ENCODE measurements at regions not wholly inside any gene's neighbourhood (a gene's known extent, or its start where the extent isn't known, plus 50 kb on each side); places are given as distances from the start of the nearest gene placed in this dataset.
"Not testable (repeated sequence)": the region's sequence is repeated elsewhere in the genome, so short reads cannot be mapped to it uniquely, and the experiment has no call there.

GRCh38 chr13:106089261-106089980 lies 446.0 kb downstream of the EFNB2 start:
- no peak for DNase-seq

GRCh38 chr13:106088085-106088484 lies 447.4 kb downstream of the EFNB2 start:
- DNase-seq = no peak

DNA sequence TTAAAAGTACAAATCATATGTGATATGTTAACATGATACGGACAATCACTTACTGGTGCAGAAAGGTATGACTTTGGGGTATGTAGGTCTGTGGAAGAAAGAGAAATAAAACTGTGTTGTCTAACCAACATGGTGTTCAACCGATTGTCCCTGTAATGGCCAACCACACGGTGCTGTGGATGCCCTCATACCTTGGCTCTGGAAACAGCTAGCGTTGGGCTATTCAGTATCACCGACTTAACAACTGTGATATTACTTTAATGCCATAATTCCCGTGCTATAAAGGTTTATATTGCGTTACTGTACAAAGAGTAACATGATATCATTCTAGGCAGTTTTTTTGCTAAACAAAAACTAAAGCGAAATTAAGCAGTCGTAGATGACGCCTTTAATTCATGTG lies 448.3 kb downstream of the EFNB2 start:
- DNase-seq = no peak

DNA sequence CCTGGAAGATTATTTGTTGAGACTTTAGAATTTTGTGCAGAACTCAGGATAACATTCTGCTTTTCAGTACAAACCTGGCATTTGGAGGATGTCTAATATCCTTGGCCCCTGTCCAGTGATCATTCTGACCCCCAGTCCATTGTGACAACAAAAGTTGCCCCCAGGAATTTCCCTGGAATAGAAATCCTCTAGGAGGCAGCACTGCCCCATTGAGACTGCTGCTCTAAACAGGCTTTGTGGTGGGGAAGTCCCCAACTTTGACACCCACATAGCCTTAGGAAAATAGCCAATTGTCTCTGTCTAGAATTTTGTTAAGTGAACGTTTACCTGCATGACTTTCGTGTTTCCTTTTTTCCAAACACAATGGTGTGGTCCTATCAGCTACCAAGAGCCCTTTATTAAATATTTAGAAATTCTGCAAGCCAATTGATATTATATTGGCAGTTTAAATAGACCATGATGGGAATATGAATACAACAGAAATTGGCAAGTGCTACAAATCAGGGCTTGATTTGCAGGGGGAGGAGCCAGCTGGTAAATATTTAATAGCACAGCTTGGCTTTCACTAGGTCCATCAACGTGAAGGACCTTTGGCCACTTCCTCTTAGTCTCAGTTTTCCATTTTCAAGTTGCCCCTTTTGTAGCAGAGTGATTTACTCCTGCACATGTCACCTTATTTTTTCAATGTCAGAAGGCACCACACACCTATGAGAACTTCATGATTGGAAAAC lies 451.7 kb downstream of the EFNB2 start:
- no peak for DNase-seq

- not testable (repeated sequence) for DNase-seq
Measured at GRCh38 chr13:106081221-106081620, 454.2 kb downstream of the EFNB2 start.

- no peak for DNase-seq
Measured at GRCh38 chr13:106078191-106078590, 457.3 kb downstream of the EFNB2 start.

DNA sequence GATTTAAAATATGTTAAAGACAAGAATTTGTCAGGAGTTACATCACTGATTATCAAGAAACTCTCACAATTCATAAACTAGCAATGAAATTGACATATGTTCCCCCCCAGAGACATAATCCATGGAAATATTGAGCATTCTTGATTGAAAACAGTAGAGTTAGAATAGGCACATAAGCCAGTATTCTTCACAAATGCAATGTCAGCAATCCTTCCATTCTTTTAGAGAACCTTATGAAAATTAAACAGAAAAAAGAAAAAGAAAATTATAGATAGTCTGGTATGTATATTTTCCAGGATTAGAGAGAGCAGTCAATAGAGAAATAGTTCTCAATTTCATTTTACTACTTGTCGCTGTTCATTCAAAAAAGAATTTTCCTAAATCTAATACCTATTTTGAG lies 458.4 kb downstream of the EFNB2 start:
- no peak for DNase-seq

DNA sequence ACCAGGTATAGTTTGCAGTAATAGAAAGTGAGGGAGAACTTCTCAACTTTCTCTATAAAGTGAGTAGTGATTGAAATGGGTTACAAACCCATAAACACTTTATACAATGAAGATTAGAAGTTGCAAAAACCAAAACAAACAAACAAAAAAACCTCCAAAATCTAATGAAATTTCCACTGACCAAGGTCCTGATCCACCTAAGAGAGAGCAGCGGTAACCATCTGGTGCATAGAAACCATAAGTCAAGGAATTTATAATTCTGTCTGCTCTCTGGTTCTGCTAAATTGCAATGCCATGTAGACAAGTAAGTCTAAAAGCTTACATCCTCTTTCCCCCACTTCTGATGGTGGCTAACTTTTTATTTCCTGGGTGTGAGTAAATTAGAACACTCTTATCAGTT lies 463.4 kb downstream of the EFNB2 start:
- DNase-seq = no peak

DNA sequence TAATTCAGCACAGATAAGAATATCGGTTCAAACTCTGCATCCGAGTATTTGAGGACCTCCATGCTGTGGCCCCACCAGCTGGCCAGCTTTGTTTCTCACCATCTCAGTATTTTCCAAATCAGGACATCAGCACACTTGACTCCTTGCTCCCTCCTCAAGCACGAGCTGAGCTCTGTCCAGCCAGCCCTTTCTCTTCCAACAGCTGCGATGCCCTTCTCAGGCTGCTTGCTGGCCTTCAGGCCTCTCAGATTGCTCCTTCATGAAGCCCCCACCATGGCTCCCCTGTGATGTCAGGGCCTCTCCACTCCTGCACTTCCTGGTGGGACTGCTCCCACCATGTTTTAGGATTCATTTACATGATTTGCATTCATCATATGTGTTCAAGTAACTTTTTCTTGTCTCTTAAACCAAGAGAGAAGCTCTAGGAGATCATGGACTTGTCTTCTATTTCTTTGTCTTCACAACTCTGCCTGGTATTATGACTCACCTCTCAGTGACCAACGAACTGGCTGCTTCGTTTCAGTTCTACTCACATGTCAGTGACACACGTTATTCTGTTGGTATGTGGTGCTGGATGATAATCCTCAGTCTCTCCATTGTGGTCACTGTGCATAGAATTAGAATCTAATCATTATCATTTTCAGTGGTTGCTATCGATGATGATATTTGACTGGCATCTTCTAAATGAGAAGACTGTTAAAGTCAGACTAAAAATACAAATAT lies 471.7 kb downstream of the EFNB2 start:
- DNase-seq = no peak

DNA sequence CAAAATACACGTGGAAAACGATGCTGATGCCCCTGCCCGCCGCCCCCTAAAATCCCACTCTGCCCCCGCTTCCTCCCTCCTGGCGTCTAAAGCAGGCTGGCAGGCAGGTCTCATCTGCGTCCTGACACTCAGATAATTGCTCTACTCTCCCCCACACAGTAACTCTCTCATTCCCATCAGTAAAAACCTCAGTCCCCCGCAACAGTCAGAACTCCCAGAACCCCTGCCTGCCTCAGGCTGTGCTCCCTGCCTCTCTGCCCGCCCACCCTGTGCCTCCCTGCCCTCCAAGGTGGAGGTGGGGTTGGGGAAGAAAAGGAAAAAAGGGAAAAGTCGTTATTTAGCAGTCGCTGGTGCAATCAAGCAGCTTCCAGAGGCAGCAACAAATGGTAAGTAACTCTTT lies 473.7 kb downstream of the EFNB2 start:
- no peak for DNase-seq

- no peak for DNase-seq
Measured at GRCh38 chr13:106056851-106057250, 478.6 kb downstream of the EFNB2 start.

- no peak for DNase-seq
Measured at GRCh38 chr13:106052200-106052767, 483.2 kb downstream of the EFNB2 start.

GRCh38 chr13:106049171-106049570 lies 486.3 kb downstream of the EFNB2 start:
- no peak for DNase-seq

DNA sequence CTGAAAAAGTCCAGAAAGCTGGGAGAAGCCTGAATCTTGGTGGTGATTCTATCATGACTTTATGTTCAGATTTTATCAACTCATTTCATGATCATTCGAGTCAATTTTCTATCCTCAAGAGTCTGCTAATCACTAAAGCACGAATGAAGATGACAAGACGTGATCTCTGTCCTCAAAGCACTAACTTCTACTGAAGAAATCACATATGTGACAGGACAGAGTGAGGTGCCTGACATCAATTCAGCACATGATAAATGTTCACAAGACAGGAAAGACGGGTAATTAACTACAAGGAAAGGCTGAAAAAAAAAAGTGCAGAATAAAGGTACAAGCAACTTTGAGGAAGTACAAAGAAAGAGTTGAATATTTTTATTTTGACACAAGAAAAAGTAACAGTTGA lies 487.1 kb downstream of the EFNB2 start:
- DNase-seq = no peak

DNA sequence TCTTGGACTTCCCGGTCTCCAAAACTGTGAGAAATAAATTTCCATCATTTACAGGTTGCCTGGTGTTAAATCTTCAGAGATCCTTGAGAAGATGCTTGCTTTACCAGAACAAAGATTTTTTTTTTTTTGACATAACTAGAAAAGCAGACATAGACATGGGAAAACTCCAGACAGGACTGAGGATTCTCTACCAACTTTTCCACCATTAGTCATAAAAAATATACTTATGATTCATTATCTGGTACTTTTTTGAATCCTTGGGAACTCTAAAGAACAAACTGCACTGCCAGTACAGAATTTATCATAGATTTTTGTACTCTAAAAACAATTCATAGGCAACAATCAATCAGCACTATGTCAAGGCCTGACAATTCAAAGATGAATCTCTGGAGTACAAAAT lies 487.6 kb downstream of the EFNB2 start:
- no peak for DNase-seq

DNA sequence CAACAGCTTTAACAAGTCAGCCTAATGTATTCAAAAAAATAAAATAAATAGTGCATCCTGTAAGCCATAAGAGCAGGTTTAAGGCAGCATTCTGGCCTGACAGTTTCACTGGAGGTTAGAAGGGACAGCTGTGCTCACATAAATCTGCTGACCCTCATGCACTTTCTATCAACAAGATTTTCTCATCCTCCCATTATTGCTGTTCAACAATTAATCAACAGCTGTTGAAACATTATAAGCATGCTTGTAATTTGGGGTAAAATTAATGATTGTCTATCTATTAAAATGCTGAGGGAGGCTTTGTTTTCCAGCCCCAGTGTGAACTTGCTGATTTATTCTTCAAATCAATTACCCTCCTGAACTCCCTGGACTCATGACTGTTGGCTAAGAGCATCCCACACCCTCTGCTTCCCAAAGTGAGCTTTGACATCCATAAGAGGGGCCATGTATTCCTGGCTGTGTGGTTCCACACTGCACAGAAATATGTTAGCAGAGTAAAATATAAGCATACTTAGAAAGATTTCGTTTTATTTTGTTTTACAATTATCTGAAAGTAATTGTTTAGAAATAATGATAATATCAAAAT lies 492.4 kb downstream of the EFNB2 start:
- no peak for DNase-seq

DNA sequence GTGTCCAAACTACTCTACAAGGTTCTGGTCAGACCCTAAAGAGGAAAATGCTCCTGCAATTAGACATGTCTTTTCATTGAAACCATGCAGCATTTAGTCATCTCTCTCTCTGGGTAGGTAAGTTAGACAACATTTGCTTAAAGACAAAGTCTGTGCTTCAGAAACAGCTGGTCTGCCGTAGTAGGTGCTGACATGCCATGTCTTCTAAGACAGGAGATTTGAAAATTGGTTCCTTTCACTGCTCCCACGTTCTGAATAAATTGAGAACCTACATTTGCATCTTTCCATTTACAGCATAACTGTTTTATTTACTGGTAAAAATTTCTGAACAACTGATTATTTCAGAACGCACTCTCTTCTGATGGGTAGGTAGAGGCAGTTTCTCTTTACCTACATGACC lies 494.0 kb downstream of the EFNB2 start:
- DNase-seq = no peak

- no peak for DNase-seq
Measured at GRCh38 chr13:106038752-106039151, 496.7 kb downstream of the EFNB2 start.

- no peak for DNase-seq
Measured at GRCh38 chr13:106036870-106037269, 498.6 kb downstream of the EFNB2 start.

- DNase-seq = no peak
Measured at GRCh38 chr13:106034201-106034600, 501.3 kb downstream of the EFNB2 start.

GRCh38 chr13:106033659-106034058 lies 501.8 kb downstream of the EFNB2 start:
- DNase-seq = no peak

GRCh38 chr13:106032441-106032840 lies 503.0 kb downstream of the EFNB2 start:
- DNase-seq = no peak

DNA sequence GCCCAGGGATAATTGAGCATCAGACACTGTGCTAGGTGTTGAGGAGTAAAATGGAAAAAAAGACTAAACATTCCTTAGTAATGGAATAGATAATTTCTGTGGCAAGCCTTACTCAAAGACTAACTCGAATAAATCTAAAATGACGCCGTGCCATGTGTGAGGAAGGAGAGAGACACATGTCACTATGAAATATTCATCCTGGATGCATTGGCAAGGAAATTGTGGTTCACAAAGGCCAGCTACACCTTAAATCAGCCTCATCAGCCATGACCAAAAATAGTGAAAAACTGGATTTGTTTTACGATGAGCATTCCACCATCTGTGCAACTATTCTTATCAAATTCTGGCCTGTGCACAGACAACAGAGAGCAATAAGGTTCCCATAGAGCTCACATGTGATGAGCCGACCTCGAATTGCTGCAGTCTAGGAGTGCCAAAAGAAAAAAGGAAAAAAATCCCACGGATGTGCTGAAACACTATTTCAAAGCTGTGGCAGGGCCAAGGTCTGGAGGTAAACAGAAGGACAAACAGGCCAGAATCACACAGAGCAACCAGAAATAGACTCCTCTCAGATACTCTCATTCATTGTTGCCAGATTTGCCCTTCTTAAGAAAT lies 505.7 kb downstream of the EFNB2 start:
- DNase-seq = no peak
